Neuron (in vitro differentiated cells): ENCODE measurements at regions not wholly inside any gene's neighbourhood (a gene's known extent, or its start where the extent isn't known, plus 50 kb on each side); places are given as distances from the start of the nearest gene placed in this dataset.

Source experiments
- H2AFZ ChIP-seq: one replicate; pipeline ENCODE4 v1.6.1; 2013; ENCODE audit warnings: low read depth, mild to moderate bottlenecking, inconsistent platforms, low read length, moderate library complexity
- H3K27me3 ChIP-seq: one replicate; pipeline ENCODE4 v1.6.1; 2013; ENCODE audit warnings: low read length; ENCODE audit not compliant: insufficient read depth
- H3K36me3 ChIP-seq: one replicate; pipeline ENCODE4 v1.6.1; 2013; ENCODE audit warnings: low read length; ENCODE audit not compliant: insufficient read depth
- H3K4me1 ChIP-seq: one replicate; pipeline ENCODE4 v1.6.1; 2013; ENCODE audit warnings: low read length; ENCODE audit not compliant: insufficient read depth
- H3K4me3 ChIP-seq: 2 replicates; pipeline ENCODE4 v1.5.1; 2013; ENCODE audit warnings: mild to moderate bottlenecking, low read length, moderate library complexity
- H3K9me3 ChIP-seq: one replicate; pipeline ENCODE4 v1.6.1; 2013; ENCODE audit warnings: low read length

DNA sequence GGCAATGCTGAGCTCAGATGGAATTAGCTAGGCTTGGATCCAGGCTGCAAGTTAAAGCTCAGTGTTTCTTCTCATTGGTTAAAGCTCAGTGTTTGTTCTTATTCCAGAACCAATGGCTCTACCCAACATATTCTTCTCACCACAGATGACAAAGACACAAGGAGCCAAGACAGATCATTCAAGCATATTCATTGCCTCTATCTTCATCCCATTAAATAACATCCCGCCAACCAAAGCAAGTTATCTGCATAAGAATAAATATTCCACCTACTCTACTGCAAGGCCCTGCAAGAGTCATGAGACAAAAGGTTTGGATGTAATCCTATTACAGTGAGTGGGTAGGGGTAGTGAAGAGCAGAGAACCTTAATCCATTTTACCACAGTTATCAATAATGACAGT, 766.5 kb downstream of the C4orf33 start:
- H3K4me3 ChIP-seq: no peak overlapping the region
- no peaks in the 10 kb centered on the region for H3K9me3 ChIP-seq
- H3K4me1 ChIP-seq: no peaks in the 10 kb centered on the region
- H3K36me3 ChIP-seq: no peaks in the 10 kb centered on the region
- no peak overlapping the region for H2AFZ ChIP-seq
- no peaks in the 10 kb centered on the region for H3K27me3 ChIP-seq

- H2AFZ ChIP-seq: no peak overlapping the region
- H3K27me3 ChIP-seq: no peaks in the 10 kb centered on the region
- no peaks in the 10 kb centered on the region for H3K9me3 ChIP-seq
- no peaks in the 10 kb centered on the region for H3K36me3 ChIP-seq
- H3K4me1 ChIP-seq: no peaks in the 10 kb centered on the region
- no peak overlapping the region for H3K4me3 ChIP-seq
Observed at GRCh38 chr4:129863206-129863605, 767.3 kb downstream of the C4orf33 start.

DNA sequence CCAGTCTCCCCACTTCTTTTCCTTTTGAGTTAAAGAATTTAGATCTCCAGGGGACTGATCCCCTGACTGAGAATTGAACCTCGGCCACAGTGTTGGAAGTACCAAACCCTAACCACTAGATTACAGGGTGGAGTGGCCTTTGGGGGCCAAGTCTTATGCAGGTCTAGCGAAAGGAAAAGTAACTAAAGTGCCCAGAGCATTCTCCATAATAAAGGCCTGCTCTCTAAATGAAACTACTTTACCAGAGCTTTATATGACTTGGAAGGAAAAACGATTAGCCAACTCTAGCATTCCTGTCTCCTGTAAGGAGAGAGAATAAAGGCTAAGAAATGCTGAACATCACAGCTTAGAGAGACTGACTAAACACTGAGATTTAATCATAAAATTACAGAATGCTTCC, 788.0 kb downstream of the C4orf33 start:
- no peaks in the 10 kb centered on the region for H3K9me3 ChIP-seq
- H3K4me1 ChIP-seq: no peaks in the 10 kb centered on the region
- no peak overlapping the region for H3K4me3 ChIP-seq
- H3K36me3 ChIP-seq: no peaks in the 10 kb centered on the region
- H3K27me3 ChIP-seq: no peaks in the 10 kb centered on the region
- no peak overlapping the region for H2AFZ ChIP-seq

DNA sequence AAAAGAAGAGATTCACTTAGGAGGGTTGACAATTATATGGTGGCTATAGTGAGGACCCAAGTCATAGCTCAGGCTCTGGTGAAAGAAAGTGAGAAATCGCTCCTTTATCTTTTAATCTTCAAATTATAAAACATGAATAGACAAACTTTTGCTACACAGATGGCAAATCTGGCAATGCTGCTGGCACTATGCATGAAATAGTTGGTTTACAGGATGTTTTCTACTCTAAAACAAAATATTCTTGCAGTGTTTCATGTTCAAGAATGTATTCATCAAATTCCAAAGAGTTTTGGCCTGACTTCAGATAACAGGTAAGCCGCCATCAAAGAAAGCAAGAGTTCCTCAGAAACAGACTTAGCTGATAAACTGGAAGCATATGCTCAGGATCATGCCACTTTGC, 801.2 kb downstream of the C4orf33 start:
- Histone ChIP-seq H3K36me3 (no peaks in the 10 kb centered on the region), H3K4me3 (no peak overlapping the region), H3K4me1 (no peaks in the 10 kb centered on the region), H3K9me3 (no peaks in the 10 kb centered on the region), H3K27me3 (no peaks in the 10 kb centered on the region), H2AFZ (no peak overlapping the region)

DNA sequence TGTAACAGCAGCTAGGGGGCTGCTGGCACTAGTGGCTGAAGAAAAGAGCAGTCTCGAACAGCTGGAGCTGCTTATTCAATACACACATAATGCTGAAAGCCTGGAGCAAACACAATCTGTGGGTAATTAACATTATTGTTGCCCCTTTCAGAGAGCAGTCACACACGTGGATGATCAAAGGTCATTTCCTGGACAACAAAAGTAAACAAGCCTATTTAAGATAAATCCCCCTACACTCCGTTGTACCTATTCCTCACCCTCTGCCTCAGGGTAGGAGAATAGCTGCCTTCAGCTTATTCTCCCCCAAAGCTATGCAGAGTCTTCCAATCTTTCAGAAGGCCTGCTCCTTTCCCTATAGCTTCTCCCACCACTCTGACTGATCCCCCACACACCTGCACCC, 803.9 kb downstream of the C4orf33 start:
- Histone ChIP-seq H2AFZ (no peak overlapping the region), H3K27me3 (no peaks in the 10 kb centered on the region)

GRCh38 chr4:129900430-129900953, 804.5 kb downstream of the C4orf33 start:
- Histone ChIP-seq H3K36me3 (no peaks in the 10 kb centered on the region), H3K4me3 (no peak overlapping the region), H3K9me3 (no peaks in the 10 kb centered on the region), H3K4me1 (no peaks in the 10 kb centered on the region), H3K27me3 (no peaks in the 10 kb centered on the region), H2AFZ (no peak overlapping the region)

More for the DNA sequence above, 803.9 kb downstream of the C4orf33 start:
- Histone ChIP-seq H3K9me3 (no peaks in the 10 kb centered on the region), H3K4me3 (no peak overlapping the region), H3K36me3 (no peaks in the 10 kb centered on the region), H3K4me1 (no peaks in the 10 kb centered on the region)

- Histone ChIP-seq H3K36me3 (no peaks in the 10 kb centered on the region), H3K9me3 (no peaks in the 10 kb centered on the region), H3K27me3 (no peaks in the 10 kb centered on the region), H3K4me1 (no peaks in the 10 kb centered on the region), H3K4me3 (no peak overlapping the region), H2AFZ (no peak overlapping the region)
Observed at GRCh38 chr4:129901205-129901604, 805.3 kb downstream of the C4orf33 start.

DNA sequence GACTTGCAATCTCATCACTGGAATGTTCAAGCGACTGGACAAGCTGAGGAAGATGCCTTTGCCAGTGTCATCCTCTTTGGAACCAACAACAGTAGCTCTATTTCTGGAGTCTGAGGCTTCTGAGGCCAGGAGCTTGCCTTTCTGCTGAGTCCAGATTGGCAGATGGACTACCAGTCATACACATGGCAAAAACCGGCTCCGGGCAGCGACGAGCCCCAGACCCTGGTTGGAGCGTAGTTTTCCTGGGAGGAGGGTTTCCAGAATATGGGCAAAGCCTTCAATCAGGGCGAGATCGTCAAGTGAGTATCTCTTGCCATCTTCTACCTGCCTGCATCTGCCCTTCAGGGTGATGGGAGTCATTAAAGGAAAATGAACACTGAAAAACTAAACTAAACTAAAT, 807.9 kb downstream of the C4orf33 start:
- no peak overlapping the region for H3K4me3 ChIP-seq
- H3K36me3 ChIP-seq: no peaks in the 10 kb centered on the region
- H3K4me1 ChIP-seq: no peaks in the 10 kb centered on the region
- H2AFZ ChIP-seq: no peak overlapping the region
- no peaks in the 10 kb centered on the region for H3K27me3 ChIP-seq
- no peaks in the 10 kb centered on the region for H3K9me3 ChIP-seq

GRCh38 chr4:129905256-129905655, 809.3 kb downstream of the C4orf33 start:
- Histone ChIP-seq H2AFZ (no peak overlapping the region), H3K36me3 (no peaks in the 10 kb centered on the region), H3K9me3 (no peaks in the 10 kb centered on the region), H3K27me3 (no peaks in the 10 kb centered on the region), H3K4me3 (no peak overlapping the region), H3K4me1 (no peaks in the 10 kb centered on the region)

DNA sequence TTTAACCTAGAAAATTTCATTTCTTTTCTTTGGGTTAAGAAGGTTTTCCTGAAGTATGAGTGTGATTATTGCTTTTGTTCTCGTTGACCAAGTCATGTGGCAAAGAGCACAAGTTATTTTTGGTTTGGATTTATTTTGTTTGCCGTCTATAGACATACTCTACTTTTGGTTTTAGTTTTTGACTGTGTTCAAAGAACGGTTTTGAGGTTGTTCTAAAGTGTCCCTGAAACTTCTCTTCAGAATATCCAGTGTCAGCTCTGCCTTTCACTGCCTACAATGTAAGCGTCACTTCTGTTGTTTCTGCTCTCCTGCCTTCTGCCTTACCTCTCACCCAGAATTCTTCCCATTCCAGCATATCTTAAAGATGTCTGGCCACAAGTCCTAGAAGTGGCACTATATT, 812.2 kb downstream of the C4orf33 start:
- Histone ChIP-seq H3K4me1 (no peaks in the 10 kb centered on the region), H2AFZ (peak overlapping the region; percentile 26), H3K27me3 (no peaks in the 10 kb centered on the region), H3K4me3 (no peak overlapping the region), H3K36me3 (no peaks in the 10 kb centered on the region), H3K9me3 (no peaks in the 10 kb centered on the region)

- H2AFZ ChIP-seq: no peak overlapping the region
- H3K27me3 ChIP-seq: no peaks in the 10 kb centered on the region
- H3K9me3 ChIP-seq: no peaks in the 10 kb centered on the region
- no peaks in the 10 kb centered on the region for H3K36me3 ChIP-seq
- no peaks in the 10 kb centered on the region for H3K4me1 ChIP-seq
- H3K4me3 ChIP-seq: no peak overlapping the region
Observed at GRCh38 chr4:129916991-129917390, 821.0 kb downstream of the C4orf33 start.

- H3K27me3 ChIP-seq: no peaks in the 10 kb centered on the region
- H2AFZ ChIP-seq: no peak overlapping the region
- H3K36me3 ChIP-seq: no peaks in the 10 kb centered on the region
- H3K4me3 ChIP-seq: no peak overlapping the region
- no peaks in the 10 kb centered on the region for H3K9me3 ChIP-seq
- H3K4me1 ChIP-seq: no peaks in the 10 kb centered on the region
Observed at GRCh38 chr4:129917651-129918050, 821.7 kb downstream of the C4orf33 start.

DNA sequence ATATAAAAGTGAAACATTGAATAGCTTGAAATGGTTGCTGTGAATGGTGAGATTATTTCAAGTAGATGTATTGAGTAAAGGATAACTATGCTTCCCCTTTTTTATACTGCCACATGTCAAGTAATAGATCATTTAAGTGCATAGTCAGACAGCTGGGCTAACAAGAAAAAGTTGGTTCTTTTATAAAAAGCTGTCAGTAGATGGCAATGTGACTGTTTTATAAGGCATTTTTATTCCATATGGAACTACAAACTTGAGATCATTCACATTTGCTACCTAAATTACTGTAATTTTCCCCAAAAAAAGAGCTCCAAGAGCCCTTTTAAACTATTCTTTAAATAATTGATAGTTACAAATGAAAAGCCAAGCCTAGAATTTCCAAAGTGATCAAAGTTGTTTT, 831.0 kb downstream of the C4orf33 start:
- Histone ChIP-seq H3K4me1 (peaks cover 3% of the 10 kb centered on the region), H3K9me3 (no peaks in the 10 kb centered on the region), H2AFZ (no peak overlapping the region), H3K27me3 (no peaks in the 10 kb centered on the region), H3K4me3 (no peak overlapping the region), H3K36me3 (no peaks in the 10 kb centered on the region)

DNA sequence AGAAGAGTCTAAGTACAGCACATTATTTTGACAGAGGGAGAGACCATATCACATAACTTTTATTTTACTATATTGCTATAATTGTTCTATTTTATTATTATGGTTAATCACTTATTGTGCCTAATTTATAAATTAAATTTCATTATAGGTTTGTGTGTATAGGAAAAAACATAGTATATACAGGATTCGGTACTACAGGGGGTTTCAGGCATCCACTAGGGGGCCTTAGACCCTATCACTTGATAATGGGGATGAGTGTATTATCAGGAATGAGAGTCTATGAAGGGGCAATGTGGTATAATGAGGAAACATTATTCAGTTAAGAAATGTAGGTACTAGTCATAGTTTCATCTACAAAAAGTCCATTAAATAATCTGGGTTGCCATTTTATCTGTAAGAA, 833.1 kb downstream of the C4orf33 start:
- no peaks in the 10 kb centered on the region for H3K9me3 ChIP-seq
- H3K36me3 ChIP-seq: no peaks in the 10 kb centered on the region
- H3K27me3 ChIP-seq: no peaks in the 10 kb centered on the region

More for the DNA sequence above, 833.1 kb downstream of the C4orf33 start:
- H2AFZ ChIP-seq: no peak overlapping the region
- peaks cover 3% of the 10 kb centered on the region for H3K4me1 ChIP-seq
- H3K4me3 ChIP-seq: no peak overlapping the region
